ENCODE measurements at regions not wholly inside any gene's neighbourhood (a gene's known extent, or its start where the extent isn't known, plus 50 kb on each side); places are given as distances from the start of the nearest gene placed in this dataset.

GRCh38 chr3:72263223-72263990 lies 478.5 kb upstream of the PROK2 start:
- no peak for TF ChIP-seq POLR2A (IDR thresholded peaks at IDR 0.05; ENCODE audit: extremely low read depth, insufficient read length)
- no peak for TF ChIP-seq CTCF (IDR thresholded peaks at IDR 0.05; ENCODE audit: low read depth, low read length)
